ENCODE measurements at regions not wholly inside any gene's neighbourhood (a gene's known extent, or its start where the extent isn't known, plus 50 kb on each side); places are given as distances from the start of the nearest gene placed in this dataset.

DNA sequence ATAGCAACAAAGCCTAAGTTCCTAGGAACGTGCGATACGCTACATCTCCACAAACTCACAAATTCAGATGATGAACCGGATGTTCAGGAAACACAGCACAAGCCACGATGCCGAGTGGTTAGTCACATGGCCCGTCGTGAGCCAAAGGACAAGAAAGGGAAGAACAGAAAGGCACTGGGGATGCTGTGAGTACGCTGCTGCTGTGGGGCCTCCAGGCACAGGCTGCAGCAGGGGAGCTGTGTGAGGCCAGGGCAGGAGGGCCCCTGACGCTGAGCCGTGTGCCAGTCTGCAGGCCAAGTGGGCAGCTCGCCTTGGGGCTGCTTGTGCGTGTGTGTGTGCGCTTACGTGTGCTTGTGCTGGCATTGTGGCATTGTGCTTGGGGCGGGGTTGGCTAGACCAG, 89.4 kb downstream of the CTTN start:
- peaks cover 0 to 4% (median under 1%) of the 10 kb centered on the region in 4 donors for H3K9me3 ChIP-seq (ENCODE audit: control insufficient read depth in 4 of 4, low read length in 3 of 4)
- H3K27ac ChIP-seq (ENCODE audit: low read depth in 1 of 2, low read length in 2 of 2): no peak overlapping the region
- H3K36me3 ChIP-seq (ENCODE audit: control insufficient read depth in 4 of 4, insufficient read depth in 3 of 4, low read depth in 1 of 4, low read length in 3 of 4): peaks cover 0 to 23% (median 4%) of the 10 kb centered on the region in 4 donors
- no peak for DNase-seq (ENCODE audit: low spot score)
- 86% methylated on average over 16 of the region's 16 CpGs for WGBS
- H3K4me1 ChIP-seq (ENCODE audit: control insufficient read depth in 4 of 4, insufficient read depth in 4 of 4, low read length in 3 of 4): peaks cover 0 to 3% (median 1%) of the 10 kb centered on the region in 4 donors
- H3K9ac ChIP-seq (ENCODE audit: low read depth in 1 of 2, low read length in 2 of 2): no peak overlapping the region
- no peak overlapping the region for H3K4me3 ChIP-seq (ENCODE audit: low read depth in 1 of 3, low read length in 3 of 3)
- TF ChIP-seq YY1 (IDR thresholded peaks at IDR 0.05): no peak
- no peak for TF ChIP-seq EGR1 (IDR thresholded peaks at IDR 0.05; ENCODE audit: low read depth in 2 of 2)
- TF ChIP-seq RXRA (IDR thresholded peaks at IDR 0.05): no peak
- TF ChIP-seq, protein P1, sequence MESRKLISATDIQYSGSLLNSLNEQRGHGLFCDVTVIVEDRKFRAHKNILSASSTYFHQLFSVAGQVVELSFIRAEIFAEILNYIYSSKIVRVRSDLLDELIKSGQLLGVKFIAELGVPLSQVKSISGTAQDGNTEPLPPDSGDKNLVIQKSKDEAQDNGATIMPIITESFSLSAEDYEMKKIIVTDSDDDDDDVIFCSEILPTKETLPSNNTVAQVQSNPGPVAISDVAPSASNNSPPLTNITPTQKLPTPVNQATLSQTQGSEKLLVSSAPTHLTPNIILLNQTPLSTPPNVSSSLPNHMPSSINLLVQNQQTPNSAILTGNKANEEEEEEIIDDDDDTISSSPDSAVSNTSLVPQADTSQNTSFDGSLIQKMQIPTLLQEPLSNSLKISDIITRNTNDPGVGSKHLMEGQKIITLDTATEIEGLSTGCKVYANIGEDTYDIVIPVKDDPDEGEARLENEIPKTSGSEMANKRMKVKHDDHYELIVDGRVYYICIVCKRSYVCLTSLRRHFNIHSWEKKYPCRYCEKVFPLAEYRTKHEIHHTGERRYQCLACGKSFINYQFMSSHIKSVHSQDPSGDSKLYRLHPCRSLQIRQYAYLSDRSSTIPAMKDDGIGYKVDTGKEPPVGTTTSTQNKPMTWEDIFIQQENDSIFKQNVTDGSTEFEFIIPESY (IDR thresholded peaks at IDR 0.05): no peak
- TF ChIP-seq, protein P2, sequence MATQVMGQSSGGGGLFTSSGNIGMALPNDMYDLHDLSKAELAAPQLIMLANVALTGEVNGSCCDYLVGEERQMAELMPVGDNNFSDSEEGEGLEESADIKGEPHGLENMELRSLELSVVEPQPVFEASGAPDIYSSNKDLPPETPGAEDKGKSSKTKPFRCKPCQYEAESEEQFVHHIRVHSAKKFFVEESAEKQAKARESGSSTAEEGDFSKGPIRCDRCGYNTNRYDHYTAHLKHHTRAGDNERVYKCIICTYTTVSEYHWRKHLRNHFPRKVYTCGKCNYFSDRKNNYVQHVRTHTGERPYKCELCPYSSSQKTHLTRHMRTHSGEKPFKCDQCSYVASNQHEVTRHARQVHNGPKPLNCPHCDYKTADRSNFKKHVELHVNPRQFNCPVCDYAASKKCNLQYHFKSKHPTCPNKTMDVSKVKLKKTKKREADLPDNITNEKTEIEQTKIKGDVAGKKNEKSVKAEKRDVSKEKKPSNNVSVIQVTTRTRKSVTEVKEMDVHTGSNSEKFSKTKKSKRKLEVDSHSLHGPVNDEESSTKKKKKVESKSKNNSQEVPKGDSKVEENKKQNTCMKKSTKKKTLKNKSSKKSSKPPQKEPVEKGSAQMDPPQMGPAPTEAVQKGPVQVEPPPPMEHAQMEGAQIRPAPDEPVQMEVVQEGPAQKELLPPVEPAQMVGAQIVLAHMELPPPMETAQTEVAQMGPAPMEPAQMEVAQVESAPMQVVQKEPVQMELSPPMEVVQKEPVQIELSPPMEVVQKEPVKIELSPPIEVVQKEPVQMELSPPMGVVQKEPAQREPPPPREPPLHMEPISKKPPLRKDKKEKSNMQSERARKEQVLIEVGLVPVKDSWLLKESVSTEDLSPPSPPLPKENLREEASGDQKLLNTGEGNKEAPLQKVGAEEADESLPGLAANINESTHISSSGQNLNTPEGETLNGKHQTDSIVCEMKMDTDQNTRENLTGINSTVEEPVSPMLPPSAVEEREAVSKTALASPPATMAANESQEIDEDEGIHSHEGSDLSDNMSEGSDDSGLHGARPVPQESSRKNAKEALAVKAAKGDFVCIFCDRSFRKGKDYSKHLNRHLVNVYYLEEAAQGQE (IDR thresholded peaks at IDR 0.05): no peak
- no peak for TF ChIP-seq SP1 (IDR thresholded peaks at IDR 0.05)
- no peak for TF ChIP-seq FOXA1 (IDR thresholded peaks at IDR 0.05)
- TF ChIP-seq JUND (IDR thresholded peaks at IDR 0.05): no peak
- no peak for TF ChIP-seq FOXA2 (IDR thresholded peaks at IDR 0.05)
- TF ChIP-seq NR2F2 (IDR thresholded peaks at IDR 0.05): no peak
- H3K27me3 ChIP-seq (ENCODE audit: control insufficient read depth in 4 of 4, insufficient read depth in 4 of 4, low read length in 3 of 4): no peaks in the 10 kb centered on the region

DNA sequence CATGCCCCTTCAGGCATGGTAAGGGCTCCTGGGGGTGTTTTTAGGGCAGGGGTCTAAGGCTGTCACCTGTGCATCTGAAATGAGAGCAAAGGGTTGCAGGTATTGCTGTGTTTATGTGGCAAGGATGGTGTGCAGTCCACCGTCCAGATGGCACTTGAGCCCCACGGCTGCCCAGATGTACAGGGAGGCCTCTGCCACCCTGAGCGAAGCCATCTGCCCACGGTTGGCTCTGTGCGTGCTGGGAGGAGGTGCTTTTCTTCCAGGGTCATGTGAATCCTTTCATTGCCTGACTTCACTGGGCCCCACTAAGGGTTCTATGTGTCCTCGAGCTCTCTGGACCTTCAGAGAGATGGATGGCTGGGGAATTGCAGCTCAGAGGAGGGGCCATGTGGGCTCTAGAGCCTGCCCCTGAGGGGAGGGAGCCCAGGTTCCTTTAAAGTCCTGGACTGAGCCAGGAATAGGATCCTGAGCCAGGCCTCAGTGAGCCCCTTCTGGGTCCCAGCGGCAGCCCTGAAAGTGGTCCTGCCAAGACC, 89.9 kb downstream of the CTTN start:
- DNase-seq (ENCODE audit: low spot score): no peak
- Histone ChIP-seq H3K9ac (ENCODE audit: low read depth in 1 of 2, low read length in 2 of 2) (no peak overlapping the region), H3K36me3 (ENCODE audit: control insufficient read depth in 4 of 4, insufficient read depth in 3 of 4, low read depth in 1 of 4, low read length in 3 of 4) (peaks cover 0 to 23% (median 4%) of the 10 kb centered on the region in 4 donors), H3K9me3 (ENCODE audit: control insufficient read depth in 4 of 4, low read length in 3 of 4) (peaks cover 0 to 4% (median under 1%) of the 10 kb centered on the region in 4 donors), H3K4me1 (ENCODE audit: control insufficient read depth in 4 of 4, insufficient read depth in 4 of 4, low read length in 3 of 4) (peaks cover 0 to 3% (median 0%) of the 10 kb centered on the region in 4 donors), H3K27ac (ENCODE audit: low read depth in 1 of 2, low read length in 2 of 2) (no peak overlapping the region), H3K27me3 (ENCODE audit: control insufficient read depth in 4 of 4, insufficient read depth in 4 of 4, low read length in 3 of 4) (no peaks in the 10 kb centered on the region), H3K4me3 (ENCODE audit: low read depth in 1 of 3, low read length in 3 of 3) (no peak overlapping the region)
- WGBS: 93% methylated on average over 7 of the region's 7 CpGs
- TF ChIP-seq JUND (IDR thresholded peaks at IDR 0.05) (no peak), TAF1 (conservative IDR thresholded peaks at IDR 0.05) (no peak), SP1 (IDR thresholded peaks at IDR 0.05) (no peak), HNF4A (conservative IDR thresholded peaks at IDR 0.05) (no peak), YY1 (IDR thresholded peaks at IDR 0.05) (no peak), NR2F2 (IDR thresholded peaks at IDR 0.05) (no peak), FOXA2 (IDR thresholded peaks at IDR 0.05) (no peak)
- TF ChIP-seq, protein P1 (IDR thresholded peaks at IDR 0.05): no peak
- TF ChIP-seq, protein P3, sequence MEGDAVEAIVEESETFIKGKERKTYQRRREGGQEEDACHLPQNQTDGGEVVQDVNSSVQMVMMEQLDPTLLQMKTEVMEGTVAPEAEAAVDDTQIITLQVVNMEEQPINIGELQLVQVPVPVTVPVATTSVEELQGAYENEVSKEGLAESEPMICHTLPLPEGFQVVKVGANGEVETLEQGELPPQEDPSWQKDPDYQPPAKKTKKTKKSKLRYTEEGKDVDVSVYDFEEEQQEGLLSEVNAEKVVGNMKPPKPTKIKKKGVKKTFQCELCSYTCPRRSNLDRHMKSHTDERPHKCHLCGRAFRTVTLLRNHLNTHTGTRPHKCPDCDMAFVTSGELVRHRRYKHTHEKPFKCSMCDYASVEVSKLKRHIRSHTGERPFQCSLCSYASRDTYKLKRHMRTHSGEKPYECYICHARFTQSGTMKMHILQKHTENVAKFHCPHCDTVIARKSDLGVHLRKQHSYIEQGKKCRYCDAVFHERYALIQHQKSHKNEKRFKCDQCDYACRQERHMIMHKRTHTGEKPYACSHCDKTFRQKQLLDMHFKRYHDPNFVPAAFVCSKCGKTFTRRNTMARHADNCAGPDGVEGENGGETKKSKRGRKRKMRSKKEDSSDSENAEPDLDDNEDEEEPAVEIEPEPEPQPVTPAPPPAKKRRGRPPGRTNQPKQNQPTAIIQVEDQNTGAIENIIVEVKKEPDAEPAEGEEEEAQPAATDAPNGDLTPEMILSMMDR (IDR thresholded peaks at IDR 0.05; ENCODE audit: low read depth, low read length, missing input control): no peak
- TF ChIP-seq, protein P2 (IDR thresholded peaks at IDR 0.05): no peak

Data from liver (tissue), 8 donors.